Activated B cell treated with CpG ODN at 0.5 μM for 24 hours (primary cell): ENCODE measurements at regions not wholly inside any gene's neighbourhood (a gene's known extent, or its start where the extent isn't known, plus 50 kb on each side); places are given as distances from the start of the nearest gene placed in this dataset.

Source experiments
- ATAC-seq: fragments of 200-7000 bp; cut with Tn5 transposase; one replicate; pipeline ENCODE4 v1.10.0; 2021; ENCODE audit warnings: low read depth, mild to moderate bottlenecking, moderate library complexity
- CTCF ChIA-PET: fragments of 350-600 bp; sonication (Branson Sonifier 250); formaldehyde crosslinking; loops from one replicate; lab custom pipeline; 2021; ENCODE audit warnings: antibody characterized with exemption; lab: Charles Lee
- POLR2A ChIA-PET: fragments of 350-600 bp; sonication (Branson Sonifier 250); formaldehyde crosslinking; loops from one replicate; lab custom pipeline; 2021; ENCODE audit warnings: antibody characterized with exemption; lab: Charles Lee
- DNase-seq: peaks from one replicate; pipeline ENCODE4 v3.0.0; 2022
- H3K27ac Mint-ChIP-seq: one replicate; pipeline ENCODE4 v1.8.0; 2020; ENCODE audit warnings: mixed read lengths
- H3K27me3 Mint-ChIP-seq: one replicate; pipeline ENCODE4 v1.8.0; 2021; ENCODE audit warnings: mixed read lengths
- H3K36me3 Mint-ChIP-seq: one replicate; pipeline ENCODE4 v1.8.0; 2021; ENCODE audit warnings: low read depth, mixed read lengths
- H3K4me1 Mint-ChIP-seq: one replicate; pipeline ENCODE4 v1.8.0; 2021; ENCODE audit warnings: mixed read lengths
- H3K4me3 Mint-ChIP-seq: one replicate; pipeline ENCODE4 v1.8.0; 2020; ENCODE audit warnings: mild to moderate bottlenecking, mixed read lengths
- H3K9me3 Mint-ChIP-seq: one replicate; pipeline ENCODE4 v1.8.0; 2020; ENCODE audit warnings: mixed read lengths
- CTCF ChIP-seq: fragments of 200-600 bp; IDR thresholded peaks from one replicate; pipeline ENCODE4 v1.8.0; 2022; ENCODE audit warnings: antibody characterized with exemption, mild to moderate bottlenecking
- intact Hi-C: fragments of 100-400 bp; cut with micrococcal nuclease; formaldehyde crosslinking; loops from one replicate; pipeline ENCODE4 v1.15.1; 2024

- CTCF ChIA-PET = interaction anchor here (1.3 kb wide), 1 partner anchor 53 kb away, joined by 4 read pairs; no protein-coding TSS in a partner anchor
- no peak overlapping the region for H3K27ac Mint-ChIP-seq
- no peak for DNase-seq
- TF ChIP-seq CTCF = no peak
- no peak overlapping the region for H3K4me3 Mint-ChIP-seq
- peaks cover 19% of the 10 kb centered on the region for H3K4me1 Mint-ChIP-seq
- ATAC-seq = no peak
- H3K27me3 Mint-ChIP-seq = no peaks in the 10 kb centered on the region
- H3K36me3 Mint-ChIP-seq = no peaks in the 10 kb centered on the region
- POLR2A ChIA-PET = no interaction called here
- H3K9me3 Mint-ChIP-seq = no peaks in the 10 kb centered on the region
- intact Hi-C loops = loop anchor here (1.0 kb wide), 1 partner anchor 301 kb away; no protein-coding TSS in a partner anchor
These were observed 241.0 kb downstream of the QKI start for GRCh38 chr6:163655217-163656121.

- no peak for ATAC-seq
- no peak overlapping the region for H3K4me3 Mint-ChIP-seq
- intact Hi-C loops = no loop called here
- H3K9me3 Mint-ChIP-seq = no peaks in the 10 kb centered on the region
- no peak overlapping the region for H3K27ac Mint-ChIP-seq
- no peaks in the 10 kb centered on the region for H3K4me1 Mint-ChIP-seq
- POLR2A ChIA-PET = no interaction called here
- DNase-seq = no peak
- CTCF ChIA-PET = no interaction called here
- H3K36me3 Mint-ChIP-seq = no peaks in the 10 kb centered on the region
- H3K27me3 Mint-ChIP-seq = no peaks in the 10 kb centered on the region
- no peak for TF ChIP-seq CTCF
These were observed 237.6 kb downstream of the QKI start for GRCh38 chr6:163651915-163652668.

- H3K27ac Mint-ChIP-seq = no peak overlapping the region
- ChIA-PET CTCF (no interaction called here), POLR2A (no interaction called here)
These were observed 236.9 kb downstream of the QKI start for GRCh38 chr6:163651426-163651825.

GRCh38 chr6:163648868-163649267 lies 234.3 kb downstream of the QKI start:
- no peaks in the 10 kb centered on the region for H3K9me3 Mint-ChIP-seq
- TF ChIP-seq CTCF = no peak
- ChIA-PET POLR2A (no interaction called here), CTCF (no interaction called here)
- no peaks in the 10 kb centered on the region for H3K36me3 Mint-ChIP-seq
- no peak overlapping the region for H3K27ac Mint-ChIP-seq
- no peaks in the 10 kb centered on the region for H3K27me3 Mint-ChIP-seq
- no peak overlapping the region for H3K4me3 Mint-ChIP-seq
- H3K4me1 Mint-ChIP-seq = no peaks in the 10 kb centered on the region
- intact Hi-C loops = no loop called here
- ATAC-seq (no peak), DNase-seq (no peak)

More at GRCh38 chr6:163651426-163651825, 236.9 kb downstream of the QKI start:
- Mint-ChIP-seq H3K4me1 (no peaks in the 10 kb centered on the region), H3K27me3 (no peaks in the 10 kb centered on the region), H3K9me3 (no peaks in the 10 kb centered on the region), H3K4me3 (no peak overlapping the region), H3K36me3 (no peaks in the 10 kb centered on the region)
- DNase-seq (no peak), ATAC-seq (no peak)
- intact Hi-C loops = no loop called here
- TF ChIP-seq CTCF = no peak

- Mint-ChIP-seq H3K27me3 (no peaks in the 10 kb centered on the region), H3K4me3 (no peak overlapping the region), H3K4me1 (no peaks in the 10 kb centered on the region), H3K9me3 (no peaks in the 10 kb centered on the region), H3K27ac (no peak overlapping the region), H3K36me3 (no peaks in the 10 kb centered on the region)
- ChIA-PET POLR2A (no interaction called here), CTCF (no interaction called here)
- intact Hi-C loops = no loop called here
- no peak for DNase-seq
- ATAC-seq = no peak
- no peak for TF ChIP-seq CTCF
These were observed 233.1 kb downstream of the QKI start for GRCh38 chr6:163647624-163648023.
